HEK293 (cell line): ENCODE measurements at regions not wholly inside any gene's neighbourhood (a gene's known extent, or its start where the extent isn't known, plus 50 kb on each side); places are given as distances from the start of the nearest gene placed in this dataset.

Experiments
- CTCF ChIA-PET: fragments of 350-600 bp; formaldehyde crosslinking; extraction: SDS; loops from one replicate; lab custom pipeline; 2021; ENCODE audit warnings: antibody characterized with exemption; lab: Yijun Ruan, JAX
- POLR2A ChIA-PET: fragments of 300-600 bp; formaldehyde crosslinking; extraction: SDS; loops from one replicate; lab custom pipeline; 2020; ENCODE audit warnings: antibody characterized with exemption, inconsistent platforms; lab: Yijun Ruan, JAX
- H3K27ac ChIP-seq: fragments of 200-500 bp; sonication (Bioruptor generic); 2 replicates; pipeline ENCODE4 v1.5.1; 2014; ENCODE audit warnings: low read depth, low read length, control low read depth, inconsistent platforms; ENCODE audit errors: extremely low read depth
- H3K36me3 ChIP-seq, 2 experiments: fragments of 200-500 bp in 1 of 2; sonication (Bioruptor generic) in 1 of 2; 1 replicate in 1 of 2; 2 replicates in 1 of 2; pipeline ENCODE4 v1.5.1; 2014 to 2017; ENCODE audit warnings: inconsistent platforms in 2 of 2, low read length in 2 of 2; ENCODE audit not compliant: control insufficient read depth in 2 of 2, insufficient read depth in 1 of 2
- H3K4me1 ChIP-seq: fragments of 200-500 bp; sonication (Bioruptor generic); 2 replicates; pipeline ENCODE4 v1.5.1; 2014; ENCODE audit warnings: mild to moderate bottlenecking, low read length, inconsistent platforms; ENCODE audit not compliant: control insufficient read depth, insufficient read depth
- H3K4me3 ChIP-seq: 2 replicates; pipeline ENCODE4 v1.5.1; 2011; ENCODE audit warnings: low read depth, mild to moderate bottlenecking, control low read depth, low read length, moderate library complexity
- H3K9me3 ChIP-seq: fragments of 200-500 bp; sonication (Bioruptor generic); 2 replicates; pipeline ENCODE4 v1.5.1; 2014; ENCODE audit warnings: low read depth, low read length, inconsistent platforms; ENCODE audit not compliant: control insufficient read depth, insufficient read depth
- GLI2 ChIP-seq: fragments of 450-650 bp; formaldehyde crosslinking; IDR thresholded peaks from 2 replicates; pipeline ENCODE4; 2017; ENCODE audit warnings: missing biosample characterization, missing genetic modification characterization, low read depth, borderline replicate concordance
- IKZF3 ChIP-seq: fragments of 450-650 bp; IDR thresholded peaks from 2 replicates; pipeline ENCODE4 v1.5.0; 2018; ENCODE audit warnings: missing biosample characterization, mild to moderate bottlenecking, missing genetic modification characterization, moderate library complexity
- KLF9 ChIP-seq: fragments of 450-650 bp; formaldehyde crosslinking; IDR thresholded peaks from 2 replicates; pipeline ENCODE4 v1.5.1; 2016; ENCODE audit warnings: missing biosample characterization, missing genetic modification characterization, low read depth
- MYNN ChIP-seq: fragments of 450-650 bp; formaldehyde crosslinking; IDR thresholded peaks from 2 replicates; pipeline ENCODE4 v1.5.1; 2016; ENCODE audit warnings: missing biosample characterization, missing genetic modification characterization, borderline replicate concordance
- RBAK ChIP-seq: fragments of 450-650 bp; formaldehyde crosslinking; IDR thresholded peaks from 2 replicates; pipeline ENCODE4 v1.5.1; 2016; ENCODE audit warnings: missing biosample characterization, missing genetic modification characterization
- WT1 ChIP-seq: fragments of 450-650 bp; formaldehyde crosslinking; IDR thresholded peaks from 2 replicates; pipeline ENCODE4 v1.5.1; 2016; ENCODE audit warnings: missing biosample characterization, missing genetic modification characterization
- ZFHX2 ChIP-seq: fragments of 450-650 bp; formaldehyde crosslinking; conservative IDR thresholded peaks from 2 replicates; pipeline ENCODE4 v1.5.1; 2016; ENCODE audit warnings: missing biosample characterization, missing genetic modification characterization
- ZNF132 ChIP-seq: fragments of 450-650 bp; formaldehyde crosslinking; IDR thresholded peaks from 2 replicates; pipeline ENCODE4 v1.5.1; 2017; ENCODE audit warnings: missing biosample characterization, missing genetic modification characterization, borderline replicate concordance
- ZNF133 ChIP-seq: fragments of 450-650 bp; formaldehyde crosslinking; IDR thresholded peaks from 2 replicates; pipeline ENCODE4 v1.5.1; 2016; ENCODE audit warnings: missing biosample characterization, missing genetic modification characterization
- ZNF169 ChIP-seq: fragments of 450-650 bp; formaldehyde crosslinking; IDR thresholded peaks from 2 replicates; pipeline ENCODE4 v1.5.1; 2016; ENCODE audit warnings: missing biosample characterization, missing genetic modification characterization
- ZNF311 ChIP-seq: fragments of 450-650 bp; formaldehyde crosslinking; IDR thresholded peaks from 2 replicates; pipeline ENCODE4 v1.5.1; 2017; ENCODE audit warnings: missing biosample characterization, missing genetic modification characterization, borderline replicate concordance
- ZNF571 ChIP-seq: fragments of 450-650 bp; formaldehyde crosslinking; IDR thresholded peaks from 2 replicates; pipeline ENCODE4 v1.5.0; 2017; ENCODE audit warnings: missing biosample characterization, missing genetic modification characterization
- ZNF777 ChIP-seq: fragments of 450-650 bp; formaldehyde crosslinking; IDR thresholded peaks from 2 replicates; pipeline ENCODE4 v1.5.1; 2017; ENCODE audit warnings: missing biosample characterization, missing genetic modification characterization, borderline replicate concordance
- ZNF785 ChIP-seq: fragments of 450-650 bp; formaldehyde crosslinking; IDR thresholded peaks from 2 replicates; pipeline ENCODE4 v1.5.1; 2016; ENCODE audit warnings: missing biosample characterization, missing genetic modification characterization
- ZNF792 ChIP-seq: fragments of 450-650 bp; formaldehyde crosslinking; IDR thresholded peaks from 2 replicates; pipeline ENCODE4 v1.5.1; 2016; ENCODE audit warnings: missing biosample characterization, missing genetic modification characterization
- TF ChIP-seq, protein P1 (sequence below): fragments of 450-650 bp; formaldehyde crosslinking; IDR thresholded peaks from 2 replicates; pipeline ENCODE4 v1.5.1; 2016; ENCODE audit warnings: missing biosample characterization, missing genetic modification characterization, borderline replicate concordance
- TF ChIP-seq, protein P2 (sequence below): fragments of 450-650 bp; formaldehyde crosslinking; IDR thresholded peaks from 2 replicates; pipeline ENCODE4 v1.5.1; 2016; ENCODE audit warnings: missing biosample characterization, missing genetic modification characterization, low read depth
- TF ChIP-seq, protein P3 (sequence below): fragments of 450-650 bp; formaldehyde crosslinking; IDR thresholded peaks from 2 replicates; pipeline ENCODE4 v1.5.1; 2017; ENCODE audit warnings: missing biosample characterization, missing genetic modification characterization
- TF ChIP-seq, protein P4 (sequence below): fragments of 450-650 bp; formaldehyde crosslinking; IDR thresholded peaks from 2 replicates; pipeline ENCODE4 v1.5.1; 2016; ENCODE audit warnings: missing biosample characterization, missing genetic modification characterization
- TF ChIP-seq, protein P5 (sequence below): fragments of 450-650 bp; IDR thresholded peaks from 2 replicates; pipeline ENCODE4 v1.5.1; 2018; ENCODE audit warnings: missing biosample characterization, missing genetic modification characterization
- TF ChIP-seq, protein P6 (sequence below): fragments of 450-650 bp; formaldehyde crosslinking; IDR thresholded peaks from 2 replicates; pipeline ENCODE4 v1.5.1; 2016; ENCODE audit warnings: missing biosample characterization, missing genetic modification characterization

DNA sequence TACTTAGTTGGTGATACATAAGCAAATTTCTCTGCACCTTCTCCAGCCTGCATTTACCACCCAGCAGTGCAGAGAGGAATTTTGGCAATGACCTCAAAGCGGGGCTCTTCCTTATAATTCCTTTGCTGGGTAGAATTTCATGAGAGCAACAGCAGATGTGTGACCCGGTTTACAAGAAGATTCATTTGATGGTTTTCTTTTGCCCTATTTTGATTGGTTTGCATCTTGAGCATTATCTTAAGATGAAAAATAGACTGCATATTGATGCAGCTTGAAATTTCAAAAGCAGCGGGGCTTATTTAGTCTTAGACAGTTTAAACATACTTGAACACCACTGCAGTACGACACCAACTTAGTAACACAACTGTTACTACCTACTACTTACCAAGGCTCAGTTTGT is 378.9 kb downstream of the TTLL7 start (continued):
- TF ChIP-seq, protein P1, sequence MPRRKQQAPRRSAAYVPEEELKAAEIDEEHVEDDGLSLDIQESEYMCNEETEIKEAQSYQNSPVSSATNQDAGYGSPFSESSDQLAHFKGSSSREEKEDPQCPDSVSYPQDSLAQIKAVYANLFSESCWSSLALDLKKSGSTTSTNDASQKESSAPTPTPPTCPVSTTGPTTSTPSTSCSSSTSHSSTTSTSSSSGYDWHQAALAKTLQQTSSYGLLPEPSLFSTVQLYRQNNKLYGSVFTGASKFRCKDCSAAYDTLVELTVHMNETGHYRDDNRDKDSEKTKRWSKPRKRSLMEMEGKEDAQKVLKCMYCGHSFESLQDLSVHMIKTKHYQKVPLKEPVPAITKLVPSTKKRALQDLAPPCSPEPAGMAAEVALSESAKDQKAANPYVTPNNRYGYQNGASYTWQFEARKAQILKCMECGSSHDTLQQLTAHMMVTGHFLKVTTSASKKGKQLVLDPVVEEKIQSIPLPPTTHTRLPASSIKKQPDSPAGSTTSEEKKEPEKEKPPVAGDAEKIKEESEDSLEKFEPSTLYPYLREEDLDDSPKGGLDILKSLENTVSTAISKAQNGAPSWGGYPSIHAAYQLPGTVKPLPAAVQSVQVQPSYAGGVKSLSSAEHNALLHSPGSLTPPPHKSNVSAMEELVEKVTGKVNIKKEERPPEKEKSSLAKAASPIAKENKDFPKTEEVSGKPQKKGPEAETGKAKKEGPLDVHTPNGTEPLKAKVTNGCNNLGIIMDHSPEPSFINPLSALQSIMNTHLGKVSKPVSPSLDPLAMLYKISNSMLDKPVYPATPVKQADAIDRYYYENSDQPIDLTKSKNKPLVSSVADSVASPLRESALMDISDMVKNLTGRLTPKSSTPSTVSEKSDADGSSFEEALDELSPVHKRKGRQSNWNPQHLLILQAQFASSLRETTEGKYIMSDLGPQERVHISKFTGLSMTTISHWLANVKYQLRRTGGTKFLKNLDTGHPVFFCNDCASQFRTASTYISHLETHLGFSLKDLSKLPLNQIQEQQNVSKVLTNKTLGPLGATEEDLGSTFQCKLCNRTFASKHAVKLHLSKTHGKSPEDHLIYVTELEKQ, result no peak
- TF ChIP-seq RBAK (no peak), GLI2 (tag by site-specific recombination) (no peak), KLF9 (tag by site-specific recombination) (no peak), ZNF132 (tag by site-specific recombination) (no peak)
- TF ChIP-seq, protein P2, sequence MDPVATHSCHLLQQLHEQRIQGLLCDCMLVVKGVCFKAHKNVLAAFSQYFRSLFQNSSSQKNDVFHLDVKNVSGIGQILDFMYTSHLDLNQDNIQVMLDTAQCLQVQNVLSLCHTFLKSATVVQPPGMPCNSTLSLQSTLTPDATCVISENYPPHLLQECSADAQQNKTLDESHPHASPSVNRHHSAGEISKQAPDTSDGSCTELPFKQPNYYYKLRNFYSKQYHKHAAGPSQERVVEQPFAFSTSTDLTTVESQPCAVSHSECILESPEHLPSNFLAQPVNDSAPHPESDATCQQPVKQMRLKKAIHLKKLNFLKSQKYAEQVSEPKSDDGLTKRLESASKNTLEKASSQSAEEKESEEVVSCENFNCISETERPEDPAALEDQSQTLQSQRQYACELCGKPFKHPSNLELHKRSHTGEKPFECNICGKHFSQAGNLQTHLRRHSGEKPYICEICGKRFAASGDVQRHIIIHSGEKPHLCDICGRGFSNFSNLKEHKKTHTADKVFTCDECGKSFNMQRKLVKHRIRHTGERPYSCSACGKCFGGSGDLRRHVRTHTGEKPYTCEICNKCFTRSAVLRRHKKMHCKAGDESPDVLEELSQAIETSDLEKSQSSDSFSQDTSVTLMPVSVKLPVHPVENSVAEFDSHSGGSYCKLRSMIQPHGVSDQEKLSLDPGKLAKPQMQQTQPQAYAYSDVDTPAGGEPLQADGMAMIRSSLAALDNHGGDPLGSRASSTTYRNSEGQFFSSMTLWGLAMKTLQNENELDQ (tag by site-specific recombination), result no peak
- TF ChIP-seq, protein P3, sequence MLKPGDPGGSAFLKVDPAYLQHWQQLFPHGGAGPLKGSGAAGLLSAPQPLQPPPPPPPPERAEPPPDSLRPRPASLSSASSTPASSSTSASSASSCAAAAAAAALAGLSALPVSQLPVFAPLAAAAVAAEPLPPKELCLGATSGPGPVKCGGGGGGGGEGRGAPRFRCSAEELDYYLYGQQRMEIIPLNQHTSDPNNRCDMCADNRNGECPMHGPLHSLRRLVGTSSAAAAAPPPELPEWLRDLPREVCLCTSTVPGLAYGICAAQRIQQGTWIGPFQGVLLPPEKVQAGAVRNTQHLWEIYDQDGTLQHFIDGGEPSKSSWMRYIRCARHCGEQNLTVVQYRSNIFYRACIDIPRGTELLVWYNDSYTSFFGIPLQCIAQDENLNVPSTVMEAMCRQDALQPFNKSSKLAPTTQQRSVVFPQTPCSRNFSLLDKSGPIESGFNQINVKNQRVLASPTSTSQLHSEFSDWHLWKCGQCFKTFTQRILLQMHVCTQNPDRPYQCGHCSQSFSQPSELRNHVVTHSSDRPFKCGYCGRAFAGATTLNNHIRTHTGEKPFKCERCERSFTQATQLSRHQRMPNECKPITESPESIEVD (tag by site-specific recombination), result no peak

DNA sequence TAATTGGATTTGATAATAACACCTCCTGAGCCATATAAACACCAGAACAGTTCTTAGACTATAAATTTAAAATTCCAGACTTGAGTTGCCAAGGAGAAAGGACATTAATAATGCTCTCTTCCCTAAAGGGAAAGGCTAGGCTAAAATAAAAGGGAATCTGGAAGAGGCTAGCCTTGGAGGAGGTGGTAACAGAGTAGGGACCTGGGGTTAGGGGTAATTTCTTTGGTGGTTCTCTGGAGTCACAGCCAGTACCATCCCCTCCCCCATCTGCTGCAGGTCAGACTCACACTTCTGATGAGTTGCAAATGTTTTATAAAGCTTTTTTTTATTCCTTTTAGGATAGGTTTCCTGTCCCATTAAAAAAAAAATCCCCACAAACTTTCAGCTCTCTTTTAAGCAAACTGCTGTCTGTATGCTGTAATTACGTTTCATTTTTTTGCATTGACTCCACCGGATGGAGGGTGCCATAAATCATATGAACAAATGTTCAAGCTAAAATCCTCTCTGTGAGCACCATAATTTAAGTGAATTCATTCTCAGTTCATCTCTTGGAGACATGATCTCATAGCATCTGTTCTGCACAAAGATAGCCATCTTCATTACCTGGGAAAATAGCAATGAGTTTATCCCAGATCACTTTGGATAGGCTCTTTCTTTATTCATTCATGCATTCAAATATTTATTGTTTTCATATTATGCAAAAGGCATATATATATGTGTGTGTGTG is 379.6 kb downstream of the TTLL7 start:
- Histone ChIP-seq H3K9me3 (no peaks in the 10 kb centered on the region), H3K4me3 (no peak overlapping the region), H3K27ac (no peak overlapping the region), H3K4me1 (no peaks in the 10 kb centered on the region), H3K36me3 (no peaks in the 10 kb centered on the region)
- POLR2A ChIA-PET, result no interaction called here
- TF ChIP-seq ZFHX2, result no peak
- TF ChIP-seq IKZF3 (tag by site-specific recombination), result no peak
- no peak for TF ChIP-seq ZNF133
- TF ChIP-seq, protein P4, sequence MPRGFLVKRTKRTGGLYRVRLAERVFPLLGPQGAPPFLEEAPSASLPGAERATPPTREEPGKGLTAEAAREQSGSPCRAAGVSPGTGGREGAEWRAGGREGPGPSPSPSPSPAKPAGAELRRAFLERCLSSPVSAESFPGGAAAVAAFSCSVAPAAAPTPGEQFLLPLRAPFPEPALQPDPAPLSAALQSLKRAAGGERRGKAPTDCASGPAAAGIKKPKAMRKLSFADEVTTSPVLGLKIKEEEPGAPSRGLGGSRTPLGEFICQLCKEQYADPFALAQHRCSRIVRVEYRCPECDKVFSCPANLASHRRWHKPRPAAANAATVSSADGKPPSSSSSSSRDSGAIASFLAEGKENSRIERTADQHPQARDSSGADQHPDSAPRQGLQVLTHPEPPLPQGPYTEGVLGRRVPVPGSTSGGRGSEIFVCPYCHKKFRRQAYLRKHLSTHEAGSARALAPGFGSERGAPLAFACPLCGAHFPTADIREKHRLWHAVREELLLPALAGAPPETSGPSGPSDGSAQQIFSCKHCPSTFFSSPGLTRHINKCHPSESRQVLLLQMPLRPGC (tag by site-specific recombination), result no peak
- TF ChIP-seq MYNN (tag by site-specific recombination), result no peak
- no peak for TF ChIP-seq ZNF311 (tag by site-specific recombination)
- TF ChIP-seq, protein P5, sequence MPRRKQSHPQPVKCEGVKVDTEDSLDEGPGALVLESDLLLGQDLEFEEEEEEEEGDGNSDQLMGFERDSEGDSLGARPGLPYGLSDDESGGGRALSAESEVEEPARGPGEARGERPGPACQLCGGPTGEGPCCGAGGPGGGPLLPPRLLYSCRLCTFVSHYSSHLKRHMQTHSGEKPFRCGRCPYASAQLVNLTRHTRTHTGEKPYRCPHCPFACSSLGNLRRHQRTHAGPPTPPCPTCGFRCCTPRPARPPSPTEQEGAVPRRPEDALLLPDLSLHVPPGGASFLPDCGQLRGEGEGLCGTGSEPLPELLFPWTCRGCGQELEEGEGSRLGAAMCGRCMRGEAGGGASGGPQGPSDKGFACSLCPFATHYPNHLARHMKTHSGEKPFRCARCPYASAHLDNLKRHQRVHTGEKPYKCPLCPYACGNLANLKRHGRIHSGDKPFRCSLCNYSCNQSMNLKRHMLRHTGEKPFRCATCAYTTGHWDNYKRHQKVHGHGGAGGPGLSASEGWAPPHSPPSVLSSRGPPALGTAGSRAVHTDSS, result no peak
- TF ChIP-seq, protein P6, sequence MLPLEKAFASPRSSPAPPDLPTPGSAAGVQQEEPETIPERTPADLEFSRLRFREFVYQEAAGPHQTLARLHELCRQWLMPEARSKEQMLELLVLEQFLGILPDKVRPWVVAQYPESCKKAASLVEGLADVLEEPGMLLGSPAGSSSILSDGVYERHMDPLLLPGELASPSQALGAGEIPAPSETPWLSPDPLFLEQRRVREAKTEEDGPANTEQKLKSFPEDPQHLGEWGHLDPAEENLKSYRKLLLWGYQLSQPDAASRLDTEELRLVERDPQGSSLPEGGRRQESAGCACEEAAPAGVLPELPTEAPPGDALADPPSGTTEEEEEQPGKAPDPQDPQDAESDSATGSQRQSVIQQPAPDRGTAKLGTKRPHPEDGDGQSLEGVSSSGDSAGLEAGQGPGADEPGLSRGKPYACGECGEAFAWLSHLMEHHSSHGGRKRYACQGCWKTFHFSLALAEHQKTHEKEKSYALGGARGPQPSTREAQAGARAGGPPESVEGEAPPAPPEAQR (tag by site-specific recombination), result no peak
- no peak for TF ChIP-seq ZNF571 (tag by site-specific recombination)
- no peak for TF ChIP-seq WT1 (tag by site-specific recombination)
- no peak for TF ChIP-seq ZNF169 (tag by site-specific recombination)
- no peak for TF ChIP-seq ZNF785 (tag by site-specific recombination)
- no peak for TF ChIP-seq ZNF777
- TF ChIP-seq ZNF792, result no peak
- CTCF ChIA-PET, result no interaction called here
